Keratinocyte (primary cell): ENCODE measurements at regions not wholly inside any gene's neighbourhood (a gene's known extent, or its start where the extent isn't known, plus 50 kb on each side); places are given as distances from the start of the nearest gene placed in this dataset.

Source experiments
- EZH2 ChIP-seq: IDR thresholded peaks from one replicate; pipeline ENCODE4 v1.6.1; 2012; ENCODE audit warnings: inconsistent platforms, mild to moderate bottlenecking, low read length, moderate library complexity
- TF ChIP-seq, protein P1 (sequence below), 3 experiments: IDR thresholded peaks in 1 of 3; conservative IDR thresholded peaks in 1 of 3; optimal IDR thresholded peaks in 1 of 3; 2 replicates in 2 of 3; 3 replicates in 1 of 3; pipeline versions ENCODE3 to v1.5.1; 2011; ENCODE audit warnings: low read length in 3 of 3, mild to moderate bottlenecking in 3 of 3, moderate library complexity in 2 of 3, control low read depth in 1 of 3, inconsistent platforms in 1 of 3; ENCODE audit not compliant: insufficient read depth in 2 of 3; ENCODE audit errors: extremely low read depth in 1 of 3

DNA sequence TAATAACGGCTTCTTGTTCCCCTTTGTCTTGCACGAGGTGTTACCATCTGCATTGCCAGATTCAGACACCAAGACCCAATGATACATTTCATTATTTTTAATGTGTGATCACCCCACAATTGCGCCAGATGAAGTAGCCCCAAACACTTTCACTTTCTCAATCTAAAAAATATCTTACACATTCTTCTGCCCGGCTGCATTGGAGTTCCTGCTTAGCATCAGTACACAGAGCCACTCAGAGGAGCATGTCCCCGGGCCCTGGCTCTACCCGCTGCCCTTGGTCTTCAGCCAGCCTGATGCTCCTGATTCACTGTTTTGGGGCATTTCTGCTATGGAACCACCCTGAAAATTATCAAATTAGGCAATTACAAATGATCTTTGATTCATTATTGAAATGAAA, 66.0 kb upstream of the TENM3 start:
- TF ChIP-seq, protein P1, sequence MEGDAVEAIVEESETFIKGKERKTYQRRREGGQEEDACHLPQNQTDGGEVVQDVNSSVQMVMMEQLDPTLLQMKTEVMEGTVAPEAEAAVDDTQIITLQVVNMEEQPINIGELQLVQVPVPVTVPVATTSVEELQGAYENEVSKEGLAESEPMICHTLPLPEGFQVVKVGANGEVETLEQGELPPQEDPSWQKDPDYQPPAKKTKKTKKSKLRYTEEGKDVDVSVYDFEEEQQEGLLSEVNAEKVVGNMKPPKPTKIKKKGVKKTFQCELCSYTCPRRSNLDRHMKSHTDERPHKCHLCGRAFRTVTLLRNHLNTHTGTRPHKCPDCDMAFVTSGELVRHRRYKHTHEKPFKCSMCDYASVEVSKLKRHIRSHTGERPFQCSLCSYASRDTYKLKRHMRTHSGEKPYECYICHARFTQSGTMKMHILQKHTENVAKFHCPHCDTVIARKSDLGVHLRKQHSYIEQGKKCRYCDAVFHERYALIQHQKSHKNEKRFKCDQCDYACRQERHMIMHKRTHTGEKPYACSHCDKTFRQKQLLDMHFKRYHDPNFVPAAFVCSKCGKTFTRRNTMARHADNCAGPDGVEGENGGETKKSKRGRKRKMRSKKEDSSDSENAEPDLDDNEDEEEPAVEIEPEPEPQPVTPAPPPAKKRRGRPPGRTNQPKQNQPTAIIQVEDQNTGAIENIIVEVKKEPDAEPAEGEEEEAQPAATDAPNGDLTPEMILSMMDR (optimal IDR thresholded peaks at IDR 0.05 in 1 of 3, IDR thresholded peaks at IDR 0.05 in 1 of 3, conservative IDR thresholded peaks at IDR 0.05 in 1 of 3; ENCODE audit: extremely low read depth in 1 of 3, insufficient read depth in 2 of 3, low read length in 3 of 3), result no peak
- TF ChIP-seq EZH2, result no peak
